ENCODE measurements at regions not wholly inside any gene's neighbourhood (a gene's known extent, or its start where the extent isn't known, plus 50 kb on each side); places are given as distances from the start of the nearest gene placed in this dataset.
"Not testable (repeated sequence)": the region's sequence is repeated elsewhere in the genome, so short reads cannot be mapped to it uniquely, and the experiment has no call there.

DNA sequence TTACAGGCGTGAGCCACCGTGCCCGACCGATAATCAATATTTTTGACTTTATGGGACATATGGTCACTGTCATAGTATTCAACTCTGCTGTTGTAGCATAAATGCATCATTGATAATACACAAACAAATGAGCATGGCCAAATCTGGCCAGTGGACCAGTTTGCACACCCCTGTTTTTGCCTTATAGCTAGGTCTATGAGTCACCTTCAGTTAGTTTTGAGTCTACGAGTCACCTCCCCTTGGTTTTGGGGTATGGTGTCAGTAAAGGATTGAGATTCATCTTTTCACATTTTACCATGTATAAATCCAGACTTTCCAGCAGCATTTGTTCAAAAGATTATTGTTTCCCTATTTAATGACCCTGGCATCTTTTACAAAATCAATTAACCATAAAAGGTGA lies 362.5 kb upstream of the NRP1 start:
- WGBS (ENCODE audit: insufficient coverage) = 93% methylated on average over 3 of the region's 5 CpGs
- no peaks in the 10 kb centered on the region for H3K36me3 ChIP-seq (ENCODE audit: control insufficient read depth in 4 of 4, insufficient read depth in 4 of 4, low read length in 3 of 4)
- H3K4me1 ChIP-seq (ENCODE audit: control extremely low read depth in 1 of 4, control insufficient read depth in 4 of 4, insufficient read depth in 4 of 4, low read length in 3 of 4) = no peaks in the 10 kb centered on the region
- no peaks in the 10 kb centered on the region for H3K27me3 ChIP-seq (replicated peaks in 2 of 5; ENCODE audit: control insufficient read depth in 4 of 5, insufficient read depth in 5 of 5, low read length in 4 of 5)
- CTCF ChIA-PET = interaction anchor here (0.6 kb wide), 1 partner anchor 617 kb away, joined by 3 read pairs; no protein-coding TSS in a partner anchor
- no peak overlapping the region for H3K27ac ChIP-seq (ENCODE audit: insufficient read depth in 1 of 2, low read depth in 1 of 2, low read length in 2 of 2, poor library complexity in 1 of 2, severe bottlenecking in 2 of 2)
- peaks cover 0 to 5% (median 0%) of the 10 kb centered on the region in 5 experiments for H3K9me3 ChIP-seq (ENCODE audit: control extremely low read depth in 1 of 5, control insufficient read depth in 4 of 5, insufficient read depth in 2 of 5, low read depth in 1 of 5, low read length in 4 of 5)
- no peak overlapping the region for H3K4me3 ChIP-seq (ENCODE audit: control insufficient read depth in 1 of 7, extremely low read depth in 1 of 7, insufficient read depth in 4 of 7, low read depth in 2 of 7, low read length in 6 of 7)
- POLR2A ChIA-PET = no interaction called here
- DNase-seq = no peak

- WGBS (ENCODE audit: insufficient coverage) = 91% methylated on average over 5 of the region's 5 CpGs
- Histone ChIP-seq H3K27ac (ENCODE audit: insufficient read depth in 1 of 2, low read depth in 1 of 2, low read length in 2 of 2, poor library complexity in 1 of 2, severe bottlenecking in 2 of 2) (no peak overlapping the region), H3K4me1 (ENCODE audit: control extremely low read depth in 1 of 4, control insufficient read depth in 4 of 4, insufficient read depth in 4 of 4, low read length in 3 of 4) (no peaks in the 10 kb centered on the region), H3K4me3 (ENCODE audit: control insufficient read depth in 1 of 7, extremely low read depth in 1 of 7, insufficient read depth in 4 of 7, low read depth in 2 of 7, low read length in 6 of 7) (no peak overlapping the region), H3K36me3 (ENCODE audit: control insufficient read depth in 4 of 4, insufficient read depth in 4 of 4, low read length in 3 of 4) (no peaks in the 10 kb centered on the region), H3K27me3 (replicated peaks in 2 of 5; ENCODE audit: control insufficient read depth in 4 of 5, insufficient read depth in 5 of 5, low read length in 4 of 5) (no peaks in the 10 kb centered on the region), H3K9me3 (ENCODE audit: control extremely low read depth in 1 of 5, control insufficient read depth in 4 of 5, insufficient read depth in 2 of 5, low read depth in 1 of 5, low read length in 4 of 5) (peaks cover 0 to 3% (median 0%) of the 10 kb centered on the region in 5 experiments)
- ChIA-PET POLR2A (no interaction called here), CTCF (no interaction called here)
- DNase-seq = no peak
These were observed 361.1 kb upstream of the NRP1 start for GRCh38 chr10:33695536-33695935.

DNA sequence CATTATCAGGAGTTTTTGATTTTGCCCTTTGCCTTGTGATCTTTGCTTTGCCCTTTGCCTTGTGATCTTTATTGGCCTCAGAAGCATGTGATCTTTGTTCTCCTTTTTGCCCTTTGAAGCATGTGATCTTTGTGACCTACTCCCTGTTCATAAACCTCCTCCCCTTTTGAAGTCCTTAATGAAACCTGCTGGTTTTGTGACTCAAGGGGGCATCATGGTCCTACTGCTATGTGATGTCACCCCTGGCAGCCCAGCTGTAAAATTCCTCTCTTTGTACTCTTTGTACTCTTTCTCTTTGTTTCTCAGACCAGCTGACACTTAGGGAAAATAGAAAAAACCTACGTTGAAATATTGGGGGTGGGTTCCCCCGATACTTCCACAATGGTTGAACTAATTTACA lies 356.1 kb upstream of the NRP1 start:
- H3K4me1 ChIP-seq (ENCODE audit: control extremely low read depth in 1 of 4, control insufficient read depth in 4 of 4, insufficient read depth in 4 of 4, low read length in 3 of 4); CTCF ChIA-PET; H3K27ac ChIP-seq (ENCODE audit: insufficient read depth in 1 of 2, low read depth in 1 of 2, low read length in 2 of 2, poor library complexity in 1 of 2, severe bottlenecking in 2 of 2); H3K27me3 ChIP-seq (replicated peaks in 2 of 5; ENCODE audit: control insufficient read depth in 4 of 5, insufficient read depth in 5 of 5, low read length in 4 of 5); H3K36me3 ChIP-seq (ENCODE audit: control insufficient read depth in 4 of 4, insufficient read depth in 4 of 4, low read length in 3 of 4); DNase-seq; H3K9me3 ChIP-seq (ENCODE audit: control extremely low read depth in 1 of 5, control insufficient read depth in 4 of 5, insufficient read depth in 2 of 5, low read depth in 1 of 5, low read length in 4 of 5); POLR2A ChIA-PET; H3K4me3 ChIP-seq (ENCODE audit: control insufficient read depth in 1 of 7, extremely low read depth in 1 of 7, insufficient read depth in 4 of 7, low read depth in 2 of 7, low read length in 6 of 7): not testable (repeated sequence)
- WGBS (ENCODE audit: insufficient coverage) = no CpG with 5 or more reads among the region's 2 CpGs

GRCh38 chr10:33688506-33688905 lies 354.0 kb upstream of the NRP1 start:
- DNase-seq = no peak
- ChIA-PET POLR2A (no interaction called here), CTCF (no interaction called here)
- Histone ChIP-seq H3K36me3 (ENCODE audit: control insufficient read depth in 4 of 4, insufficient read depth in 4 of 4, low read length in 3 of 4) (no peaks in the 10 kb centered on the region), H3K27ac (ENCODE audit: insufficient read depth in 1 of 2, low read depth in 1 of 2, low read length in 2 of 2, poor library complexity in 1 of 2, severe bottlenecking in 2 of 2) (no peak overlapping the region), H3K4me1 (ENCODE audit: control extremely low read depth in 1 of 4, control insufficient read depth in 4 of 4, insufficient read depth in 4 of 4, low read length in 3 of 4) (no peaks in the 10 kb centered on the region), H3K27me3 (replicated peaks in 2 of 5; ENCODE audit: control insufficient read depth in 4 of 5, insufficient read depth in 5 of 5, low read length in 4 of 5) (peaks cover 0 to 5% (median 2%) of the 10 kb centered on the region in 5 experiments), H3K9me3 (ENCODE audit: control extremely low read depth in 1 of 5, control insufficient read depth in 4 of 5, insufficient read depth in 2 of 5, low read depth in 1 of 5, low read length in 4 of 5) (peaks cover 0 to 6% (median 2%) of the 10 kb centered on the region in 5 experiments), H3K4me3 (ENCODE audit: control insufficient read depth in 1 of 7, extremely low read depth in 1 of 7, insufficient read depth in 4 of 7, low read depth in 2 of 7, low read length in 6 of 7) (no peak overlapping the region)
- no CpG with 5 or more reads among the region's 2 CpGs for WGBS (ENCODE audit: insufficient coverage)

DNA sequence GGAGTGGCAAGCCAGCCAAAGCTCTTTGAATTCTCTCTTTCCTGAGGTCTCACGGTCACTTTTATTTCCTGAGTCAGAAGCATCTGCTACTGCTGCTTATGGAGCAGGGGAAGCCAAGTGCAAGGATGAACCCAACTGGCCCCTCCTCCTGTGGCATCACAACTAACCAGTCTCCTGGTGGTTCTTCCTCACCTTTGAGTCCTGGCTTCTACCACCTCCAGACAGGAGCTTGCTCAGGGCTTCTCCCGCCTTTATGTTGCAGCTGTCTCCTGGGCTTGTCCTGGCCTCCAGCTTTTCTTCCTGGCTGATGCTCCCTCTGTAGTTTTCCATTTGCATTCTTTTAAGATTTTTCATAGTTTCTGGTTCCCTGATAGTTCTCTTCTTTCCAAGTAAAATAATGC lies 349.7 kb upstream of the NRP1 start:
- H3K9me3 ChIP-seq (ENCODE audit: control extremely low read depth in 1 of 5, control insufficient read depth in 4 of 5, insufficient read depth in 2 of 5, low read depth in 1 of 5, low read length in 4 of 5) = peaks cover 0 to 6% (median 1%) of the 10 kb centered on the region in 5 experiments
- no peaks in the 10 kb centered on the region for H3K4me1 ChIP-seq (ENCODE audit: control extremely low read depth in 1 of 4, control insufficient read depth in 4 of 4, insufficient read depth in 4 of 4, low read length in 3 of 4)
- H3K27me3 ChIP-seq (replicated peaks in 2 of 5; ENCODE audit: control insufficient read depth in 4 of 5, insufficient read depth in 5 of 5, low read length in 4 of 5) = peaks cover 0 to 5% (median 2%) of the 10 kb centered on the region in 5 experiments
- CTCF ChIA-PET = no interaction called here
- DNase-seq = no peak
- H3K4me3 ChIP-seq (ENCODE audit: control insufficient read depth in 1 of 7, extremely low read depth in 1 of 7, insufficient read depth in 4 of 7, low read depth in 2 of 7, low read length in 6 of 7) = no peak overlapping the region
- POLR2A ChIA-PET = no interaction called here
- H3K27ac ChIP-seq (ENCODE audit: insufficient read depth in 1 of 2, low read depth in 1 of 2, low read length in 2 of 2, poor library complexity in 1 of 2, severe bottlenecking in 2 of 2) = no peak overlapping the region
- WGBS (ENCODE audit: insufficient coverage) = 83% methylated on average over 1 of the region's 2 CpGs
- no peaks in the 10 kb centered on the region for H3K36me3 ChIP-seq (ENCODE audit: control insufficient read depth in 4 of 4, insufficient read depth in 4 of 4, low read length in 3 of 4)

- Histone ChIP-seq H3K9me3 (ENCODE audit: control extremely low read depth in 1 of 5, control insufficient read depth in 4 of 5, insufficient read depth in 2 of 5, low read depth in 1 of 5, low read length in 4 of 5) (peaks cover 0 to 2% (median 0%) of the 10 kb centered on the region in 5 experiments), H3K4me1 (ENCODE audit: control extremely low read depth in 1 of 4, control insufficient read depth in 4 of 4, insufficient read depth in 4 of 4, low read length in 3 of 4) (no peaks in the 10 kb centered on the region), H3K27ac (ENCODE audit: insufficient read depth in 1 of 2, low read depth in 1 of 2, low read length in 2 of 2, poor library complexity in 1 of 2, severe bottlenecking in 2 of 2) (no peak overlapping the region), H3K4me3 (ENCODE audit: control insufficient read depth in 1 of 7, extremely low read depth in 1 of 7, insufficient read depth in 4 of 7, low read depth in 2 of 7, low read length in 6 of 7) (no peak overlapping the region), H3K36me3 (ENCODE audit: control insufficient read depth in 4 of 4, insufficient read depth in 4 of 4, low read length in 3 of 4) (no peaks in the 10 kb centered on the region), H3K27me3 (replicated peaks in 2 of 5; ENCODE audit: control insufficient read depth in 4 of 5, insufficient read depth in 5 of 5, low read length in 4 of 5) (peaks cover 0 to 4% (median 2%) of the 10 kb centered on the region in 5 experiments)
- no CpG with 5 or more reads among the region's 1 CpG for WGBS (ENCODE audit: insufficient coverage)
- DNase-seq = no peak
- ChIA-PET CTCF (no interaction called here), POLR2A (no interaction called here)
These were observed 347.1 kb upstream of the NRP1 start for GRCh38 chr10:33681595-33681994.

DNA sequence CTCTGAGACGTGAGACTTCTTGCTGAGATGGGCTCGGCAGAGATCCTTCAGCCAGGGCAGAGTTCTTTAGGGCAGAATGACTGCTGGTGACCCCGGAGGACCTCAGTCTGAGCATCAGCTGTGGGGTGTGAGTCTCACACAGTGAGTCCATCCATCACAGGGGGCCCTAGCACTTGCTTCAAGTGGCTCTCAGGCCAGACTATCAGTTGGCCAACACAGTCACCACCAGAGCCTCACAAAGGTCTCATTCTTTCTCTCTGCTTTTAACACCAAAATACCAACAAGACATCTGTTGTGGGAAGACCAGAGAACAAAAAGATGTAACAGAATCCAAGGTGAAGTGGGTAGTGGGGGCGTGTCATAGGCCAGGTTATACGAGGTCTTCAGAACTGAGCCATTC lies 345.6 kb upstream of the NRP1 start:
- Histone ChIP-seq H3K36me3 (ENCODE audit: control insufficient read depth in 4 of 4, insufficient read depth in 4 of 4, low read length in 3 of 4) (no peaks in the 10 kb centered on the region), H3K27ac (ENCODE audit: insufficient read depth in 1 of 2, low read depth in 1 of 2, low read length in 2 of 2, poor library complexity in 1 of 2, severe bottlenecking in 2 of 2) (no peak overlapping the region), H3K9me3 (ENCODE audit: control extremely low read depth in 1 of 5, control insufficient read depth in 4 of 5, insufficient read depth in 2 of 5, low read depth in 1 of 5, low read length in 4 of 5) (peaks cover 0 to 2% (median 0%) of the 10 kb centered on the region in 5 experiments), H3K4me1 (ENCODE audit: control extremely low read depth in 1 of 4, control insufficient read depth in 4 of 4, insufficient read depth in 4 of 4, low read length in 3 of 4) (no peaks in the 10 kb centered on the region), H3K4me3 (ENCODE audit: control insufficient read depth in 1 of 7, extremely low read depth in 1 of 7, insufficient read depth in 4 of 7, low read depth in 2 of 7, low read length in 6 of 7) (no peak overlapping the region), H3K27me3 (replicated peaks in 2 of 5; ENCODE audit: control insufficient read depth in 4 of 5, insufficient read depth in 5 of 5, low read length in 4 of 5) (peaks cover 0 to 2% (median 0%) of the 10 kb centered on the region in 5 experiments)
- ChIA-PET CTCF (no interaction called here), POLR2A (no interaction called here)
- WGBS (ENCODE audit: insufficient coverage) = 79% methylated on average over 2 of the region's 5 CpGs
- no peak for DNase-seq

All from common myeloid progenitor, CD34-positive (primary cell).